Mesothelial cell of epicardium (in vitro differentiated cells): ENCODE measurements at regions not wholly inside any gene's neighbourhood (a gene's known extent, or its start where the extent isn't known, plus 50 kb on each side); places are given as distances from the start of the nearest gene placed in this dataset.
A peak's percentile ranks its signal among the peaks of the same experiment; 100 is the strongest.

Experiments used
- DNase-seq, 2 experiments: peaks; one replicate each; pipeline ENCODE4 v3.0.0; 2021; ENCODE audit warnings: low spot score in 2 of 2; ENCODE audit not compliant: unreplicated experiment in 2 of 2
- H3K27ac Mint-ChIP-seq: 2 replicates; pipeline ENCODE4 v1.8.0; 2021; ENCODE audit warnings: mixed read lengths
- H3K27me3 Mint-ChIP-seq: 2 replicates; pipeline ENCODE4 v1.8.0; 2021; ENCODE audit warnings: low read depth, mixed read lengths
- H3K36me3 Mint-ChIP-seq: 2 replicates; pipeline ENCODE4 v1.8.0; 2021; ENCODE audit warnings: mixed read lengths
- H3K4me1 Mint-ChIP-seq: 2 replicates; pipeline ENCODE4 v1.8.0; 2021; ENCODE audit warnings: mixed read lengths
- H3K4me3 Mint-ChIP-seq: 2 replicates; pipeline ENCODE4 v1.8.0; 2021; ENCODE audit warnings: mild to moderate bottlenecking, moderate library complexity, mixed read lengths
- H3K9me3 Mint-ChIP-seq: 2 replicates; pipeline ENCODE4 v1.8.0; 2021; ENCODE audit warnings: mixed read lengths
- TF ChIP-seq, protein P1 (sequence below): fragments of 200-600 bp; sonication (generic); IDR thresholded peaks from one replicate; pipeline ENCODE4 v1.5.0; 2021; ENCODE audit warnings: antibody characterized with exemption; ENCODE audit not compliant: unreplicated experiment

DNA sequence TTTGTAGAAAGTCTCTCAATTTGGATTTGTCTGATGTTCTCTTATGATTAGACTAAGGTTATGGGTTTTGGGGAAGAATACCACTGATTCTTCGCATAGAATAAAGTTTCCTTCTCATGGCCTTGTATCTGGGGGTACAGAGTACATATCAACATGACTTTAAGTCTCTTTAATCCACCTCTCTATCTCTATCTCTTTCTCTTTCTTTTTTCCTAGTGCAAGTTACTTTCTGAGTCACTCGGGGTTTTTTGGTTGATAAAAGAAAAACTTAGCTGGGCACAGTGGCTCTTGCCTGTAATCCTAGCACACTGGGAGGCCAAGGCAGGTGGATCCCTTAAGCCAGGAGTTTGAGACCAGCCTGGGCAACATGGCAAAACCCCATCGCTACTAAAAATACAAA is 100.1 kb upstream of the MAP4K3 start:
- H3K36me3 Mint-ChIP-seq = peaks cover 2% of the 10 kb centered on the region
- H3K4me1 Mint-ChIP-seq = peaks cover 26% of the 10 kb centered on the region
- H3K27ac Mint-ChIP-seq = no peak overlapping the region
- TF ChIP-seq, protein P1, sequence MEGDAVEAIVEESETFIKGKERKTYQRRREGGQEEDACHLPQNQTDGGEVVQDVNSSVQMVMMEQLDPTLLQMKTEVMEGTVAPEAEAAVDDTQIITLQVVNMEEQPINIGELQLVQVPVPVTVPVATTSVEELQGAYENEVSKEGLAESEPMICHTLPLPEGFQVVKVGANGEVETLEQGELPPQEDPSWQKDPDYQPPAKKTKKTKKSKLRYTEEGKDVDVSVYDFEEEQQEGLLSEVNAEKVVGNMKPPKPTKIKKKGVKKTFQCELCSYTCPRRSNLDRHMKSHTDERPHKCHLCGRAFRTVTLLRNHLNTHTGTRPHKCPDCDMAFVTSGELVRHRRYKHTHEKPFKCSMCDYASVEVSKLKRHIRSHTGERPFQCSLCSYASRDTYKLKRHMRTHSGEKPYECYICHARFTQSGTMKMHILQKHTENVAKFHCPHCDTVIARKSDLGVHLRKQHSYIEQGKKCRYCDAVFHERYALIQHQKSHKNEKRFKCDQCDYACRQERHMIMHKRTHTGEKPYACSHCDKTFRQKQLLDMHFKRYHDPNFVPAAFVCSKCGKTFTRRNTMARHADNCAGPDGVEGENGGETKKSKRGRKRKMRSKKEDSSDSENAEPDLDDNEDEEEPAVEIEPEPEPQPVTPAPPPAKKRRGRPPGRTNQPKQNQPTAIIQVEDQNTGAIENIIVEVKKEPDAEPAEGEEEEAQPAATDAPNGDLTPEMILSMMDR = no peak
- no peak for DNase-seq
- H3K4me3 Mint-ChIP-seq = no peak overlapping the region
- H3K27me3 Mint-ChIP-seq = no peaks in the 10 kb centered on the region
- peaks cover 8% of the 10 kb centered on the region for H3K9me3 Mint-ChIP-seq

DNA sequence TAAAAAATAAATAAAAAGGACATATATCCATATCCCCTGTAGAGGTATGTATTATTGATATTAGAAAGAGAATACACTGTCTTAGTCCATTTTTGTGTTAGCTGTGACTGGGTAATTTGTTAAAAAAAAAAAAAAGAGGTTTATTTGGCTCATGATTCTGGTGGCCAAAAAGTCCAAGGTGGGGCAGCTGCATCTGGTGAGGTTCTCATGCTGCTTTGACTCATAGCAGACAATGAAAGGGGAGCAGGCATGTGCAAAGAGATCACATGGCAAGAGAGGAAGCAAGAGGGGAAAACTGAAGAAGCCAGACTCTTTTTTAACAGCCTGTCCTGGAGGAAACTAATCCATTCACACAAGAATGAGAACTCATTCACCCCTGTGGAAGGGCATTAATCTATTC is 101.6 kb upstream of the MAP4K3 start:
- Mint-ChIP-seq H3K27ac (no peak overlapping the region), H3K4me1 (peaks cover 26% of the 10 kb centered on the region), H3K9me3 (peaks cover 8% of the 10 kb centered on the region)

DNA sequence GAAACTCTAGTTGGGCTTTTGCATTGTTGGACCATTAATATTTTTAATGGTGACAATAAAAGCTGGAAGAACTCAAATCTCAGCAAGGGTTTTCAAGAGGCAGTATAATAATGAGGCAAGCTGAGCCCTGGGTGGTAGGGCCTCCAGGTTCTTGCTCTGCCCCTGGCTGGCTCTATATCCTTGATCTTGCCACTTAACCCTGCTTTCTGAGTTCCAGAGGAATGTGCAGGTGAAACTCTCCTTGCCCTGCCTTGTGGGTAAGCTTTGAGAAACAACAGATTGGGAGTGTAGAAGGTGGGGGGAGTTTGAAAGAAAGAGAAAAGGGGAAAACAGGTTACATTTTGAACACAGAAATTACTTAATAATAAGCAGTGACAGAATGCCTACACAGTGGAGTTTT is 103.3 kb upstream of the MAP4K3 start:
- Mint-ChIP-seq H3K27ac (peak overlapping the region; percentile 39), H3K27me3 (no peaks in the 10 kb centered on the region), H3K36me3 (peaks cover 2% of the 10 kb centered on the region), H3K9me3 (peaks cover 8% of the 10 kb centered on the region), H3K4me1 (peaks cover 11% of the 10 kb centered on the region), H3K4me3 (no peak overlapping the region)
- TF ChIP-seq, protein P1 = no peak
- no peak for DNase-seq

More for the DNA sequence above, 101.6 kb upstream of the MAP4K3 start:
- no peaks in the 10 kb centered on the region for H3K27me3 Mint-ChIP-seq
- DNase-seq = no peak
- TF ChIP-seq, protein P1 = no peak
- H3K4me3 Mint-ChIP-seq = no peak overlapping the region
- H3K36me3 Mint-ChIP-seq = peaks cover 2% of the 10 kb centered on the region

DNA sequence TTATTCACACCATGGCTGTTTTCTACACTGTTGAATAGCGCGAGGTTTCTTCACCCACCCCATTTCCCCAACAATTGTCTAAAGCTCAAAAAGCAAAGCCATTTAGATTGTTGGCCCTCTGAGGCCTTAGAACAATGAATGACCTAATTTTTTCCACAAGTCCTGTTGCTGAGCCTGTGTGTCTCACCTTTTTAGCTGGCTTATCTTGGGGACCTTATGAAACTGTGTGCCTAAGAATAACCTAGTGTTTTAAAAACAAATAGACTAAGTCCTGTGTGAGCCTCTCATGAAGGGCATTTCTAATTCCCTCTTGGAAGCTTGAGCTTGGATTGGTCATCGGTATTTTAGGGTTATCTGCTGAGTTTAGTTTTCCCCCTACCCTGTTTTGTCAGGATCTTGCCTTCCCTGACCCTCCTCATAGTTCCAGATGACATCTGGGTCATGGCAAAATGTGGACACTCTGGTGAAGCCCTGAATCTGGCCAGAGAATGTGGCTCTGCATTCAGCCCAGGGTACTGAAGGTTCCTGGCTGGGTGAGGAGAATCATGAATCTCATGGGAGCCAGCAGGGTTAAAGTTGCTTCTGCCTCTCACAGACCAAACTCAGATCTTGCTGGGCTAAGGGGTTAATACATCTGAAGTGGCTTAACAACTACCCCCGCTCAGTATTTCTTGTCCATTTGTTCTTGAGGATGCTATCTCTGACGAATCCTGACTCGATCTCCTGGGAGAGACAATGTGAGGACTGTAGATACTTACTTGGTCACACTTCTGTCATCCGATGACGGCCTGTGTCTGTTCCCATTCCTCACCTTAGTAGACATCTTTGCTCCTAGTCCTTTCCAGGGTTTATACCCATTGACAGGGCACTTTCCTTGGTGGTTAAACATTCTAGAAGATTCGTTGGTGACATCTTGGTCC is 104.2 kb upstream of the MAP4K3 start:
- H3K27me3 Mint-ChIP-seq = no peaks in the 10 kb centered on the region
- H3K9me3 Mint-ChIP-seq = peaks cover 8% of the 10 kb centered on the region
- no peak for DNase-seq
- no peak overlapping the region for H3K27ac Mint-ChIP-seq
- H3K36me3 Mint-ChIP-seq = peaks cover 2% of the 10 kb centered on the region
- TF ChIP-seq, protein P1 = no peak
- H3K4me1 Mint-ChIP-seq = peaks cover 7% of the 10 kb centered on the region
- no peak overlapping the region for H3K4me3 Mint-ChIP-seq

DNA sequence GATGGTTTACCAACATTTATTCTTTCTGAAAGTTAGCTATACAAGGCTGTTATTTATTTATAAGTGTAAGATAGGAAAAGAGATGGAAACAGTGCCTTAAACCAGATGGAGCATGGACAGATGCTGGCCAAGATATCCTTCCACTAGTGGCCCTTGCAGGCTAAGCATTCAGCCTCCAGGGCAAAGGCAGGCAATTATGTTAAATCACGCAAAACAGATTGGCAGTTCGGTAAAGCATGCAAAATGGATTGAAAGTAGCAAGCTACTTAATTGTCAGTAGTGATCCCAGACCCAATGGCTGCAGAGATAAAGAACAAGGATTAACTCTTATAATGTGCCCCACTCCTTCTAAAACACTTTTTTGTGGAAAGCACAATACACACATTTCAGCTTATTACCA is 105.4 kb upstream of the MAP4K3 start:
- Mint-ChIP-seq H3K4me1 (peaks cover 7% of the 10 kb centered on the region), H3K27me3 (no peaks in the 10 kb centered on the region), H3K4me3 (no peak overlapping the region), H3K36me3 (peaks cover 2% of the 10 kb centered on the region), H3K9me3 (peaks cover 12% of the 10 kb centered on the region), H3K27ac (no peak overlapping the region)
- TF ChIP-seq, protein P1 = no peak
- no peak for DNase-seq
